H1 (cell line): ENCODE measurements at regions not wholly inside any gene's neighbourhood (a gene's known extent, or its start where the extent isn't known, plus 50 kb on each side); places are given as distances from the start of the nearest gene placed in this dataset.

ENCODE experiments used
- CTCF ChIA-PET: fragments of 300-600 bp; sonication (Branson Sonifier 250); formaldehyde crosslinking; loops from one replicate; lab custom pipeline; 2021; ENCODE audit not compliant: partially characterized antibody; lab: Charles Lee
- POLR2A ChIA-PET: fragments of 300-600 bp; sonication (Branson Sonifier 250); formaldehyde crosslinking; loops from one replicate; lab custom pipeline; 2021; ENCODE audit warnings: inconsistent platforms; ENCODE audit not compliant: partially characterized antibody; lab: Charles Lee
- DNase-seq, 2 experiments: peaks; one replicate each; pipeline versions ENCODE4 v3.0.0 to v3.0.0-alpha.2; 2010 to 2022; ENCODE audit warnings: low spot score in 2 of 2, low read depth in 1 of 2, mixed read lengths in 1 of 2
- FAIRE-seq: peaks from 2 replicates; lab custom pipeline; 2011; peaks lifted over from hg19 to GRCh38; lab: Jason Lieb, UNC
- H2AFZ ChIP-seq: 2 replicates; pipeline ENCODE4 v1.8.1; 2012; ENCODE audit warnings: low read length, inconsistent platforms
- H2AK5ac ChIP-seq: 2 replicates; pipeline ENCODE4 v1.6.1; 2013; ENCODE audit warnings: low read depth, low read length
- H2BK120ac ChIP-seq: replicated peaks from 2 replicates; pipeline ENCODE3; 2013; ENCODE audit warnings: low read depth, low read length, inconsistent platforms
- H2BK12ac ChIP-seq: 2 replicates; pipeline ENCODE4 v1.6.1; 2013; ENCODE audit warnings: low read depth, low read length
- H2BK15ac ChIP-seq: 2 replicates; pipeline ENCODE4 v1.6.1; 2013; ENCODE audit warnings: low read length
- H2BK20ac ChIP-seq: 2 replicates; pipeline ENCODE4 v1.6.1; 2013; ENCODE audit warnings: low read length
- H2BK5ac ChIP-seq: 2 replicates; pipeline ENCODE4 v1.6.1; 2013; ENCODE audit warnings: low read depth, low read length
- H3K14ac ChIP-seq: 2 replicates; pipeline ENCODE4 v1.6.1; 2013; ENCODE audit warnings: inconsistent platforms; ENCODE audit not compliant: insufficient read length
- H3K18ac ChIP-seq: 2 replicates; pipeline ENCODE4 v1.6.1; 2013; ENCODE audit warnings: low read length; ENCODE audit errors: extremely low read depth
- H3K23ac ChIP-seq: 2 replicates; pipeline ENCODE4 v1.6.1; 2013; ENCODE audit warnings: inconsistent platforms; ENCODE audit not compliant: insufficient read length
- H3K23me2 ChIP-seq: 2 replicates; pipeline ENCODE4 v1.6.1; 2013; ENCODE audit warnings: low read depth, low read length
- H3K27ac ChIP-seq: 2 replicates; pipeline ENCODE4 v1.6.1; 2011; ENCODE audit warnings: low read depth, low read length, inconsistent platforms
- H3K27me3 ChIP-seq, 4 experiments: replicated peaks in 1 of 4; 1 replicate in 1 of 4; 2 replicates in 3 of 4; pipeline versions ENCODE4 v1.6.1 to v1.8.1; 2011 to 2013; ENCODE audit warnings: low read length in 3 of 4, mild to moderate bottlenecking in 3 of 4, inconsistent platforms in 2 of 4, mixed read lengths in 2 of 4, moderate library complexity in 1 of 4; ENCODE audit not compliant: control insufficient read depth in 3 of 4, insufficient read depth in 3 of 4; ENCODE audit errors: extremely low read depth in 1 of 4
- H3K36me3 ChIP-seq, 4 experiments: 2 replicates each; pipeline versions ENCODE4 v1.6.1 to v1.8.1; 2011 to 2013; ENCODE audit warnings: mild to moderate bottlenecking in 4 of 4, low read length in 3 of 4, moderate library complexity in 2 of 4, control low read depth in 1 of 4, inconsistent platforms in 1 of 4; ENCODE audit not compliant: insufficient read depth in 4 of 4, control insufficient read depth in 2 of 4
- H3K4ac ChIP-seq: replicated peaks from 2 replicates; pipeline ENCODE3; 2013; ENCODE audit warnings: low read length, low read depth, mixed read lengths, inconsistent platforms; ENCODE audit not compliant: insufficient read length
- H3K4me1 ChIP-seq, 4 experiments: replicated peaks in 1 of 4; 1 replicate in 1 of 4; 2 replicates in 3 of 4; pipeline versions ENCODE4 v1.6.1 to v1.8.1; 2011 to 2013; ENCODE audit warnings: low read length in 3 of 4, inconsistent platforms in 2 of 4, mixed read lengths in 1 of 4; ENCODE audit not compliant: insufficient read depth in 4 of 4, control insufficient read depth in 3 of 4
- H3K4me2 ChIP-seq, 2 experiments: 2 replicates each; pipeline versions ENCODE4 v1.6.1 to v1.8.1; 2011 to 2013; ENCODE audit warnings: low read depth in 2 of 2, low read length in 2 of 2, control low read depth in 1 of 2, inconsistent platforms in 1 of 2, mild to moderate bottlenecking in 1 of 2; ENCODE audit not compliant: insufficient read depth in 1 of 2
- H3K4me3 ChIP-seq, 4 experiments: fragments of 200-600, 300-600 bp in 1 of 4; sonication (generic), shearing (Covaris generic), sonication (Bioruptor Twin) in 1 of 4; 2 replicates each; pipeline versions ENCODE4 v1.5.1 to v1.8.1; 2011 to 2016; ENCODE audit warnings: low read length in 4 of 4, low read depth in 3 of 4, control low read depth in 2 of 4, inconsistent platforms in 2 of 4, mild to moderate bottlenecking in 2 of 4, mixed read lengths in 1 of 4, moderate library complexity in 1 of 4; ENCODE audit not compliant: insufficient read depth in 2 of 4; ENCODE audit errors: extremely low read depth in 1 of 4
- H3K56ac ChIP-seq: replicated peaks from 2 replicates; pipeline ENCODE3; 2013; ENCODE audit warnings: low read depth, mild to moderate bottlenecking, mixed read lengths, low read length, inconsistent platforms; ENCODE audit not compliant: insufficient read length
- H3K79me1 ChIP-seq: 2 replicates; pipeline ENCODE4 v1.6.1; 2013; ENCODE audit warnings: low read depth, low read length, control low read depth
- H3K79me2 ChIP-seq, 2 experiments: 2 replicates each; pipeline versions ENCODE4 v1.6.1 to v1.8.1; 2012 to 2013; ENCODE audit warnings: low read length in 2 of 2, mild to moderate bottlenecking in 2 of 2, inconsistent platforms in 1 of 2; ENCODE audit not compliant: insufficient read depth in 2 of 2, control insufficient read depth in 1 of 2
- H3K9ac ChIP-seq, 4 experiments: replicated peaks in 1 of 4; 1 replicate in 1 of 4; 2 replicates in 3 of 4; pipeline versions ENCODE4 v1.6.1 to v1.8.1; 2011 to 2013; ENCODE audit warnings: low read depth in 3 of 4, low read length in 3 of 4, control low read depth in 2 of 4, mild to moderate bottlenecking in 2 of 4, moderate library complexity in 2 of 4, inconsistent platforms in 1 of 4; ENCODE audit errors: extremely low read depth in 1 of 4
- H3K9me3 ChIP-seq, 2 experiments: 2 replicates each; pipeline versions ENCODE4 v1.6.1 to v1.8.1; 2012 to 2013; ENCODE audit warnings: mild to moderate bottlenecking in 2 of 2, moderate library complexity in 2 of 2, control low read depth in 1 of 2, inconsistent platforms in 1 of 2, low read depth in 1 of 2, low read length in 1 of 2, mixed read lengths in 1 of 2; ENCODE audit not compliant: insufficient read depth in 2 of 2
- H4K20me1 ChIP-seq, 2 experiments: replicated peaks in 1 of 2; 2 replicates each; pipeline versions ENCODE3 to v1.8.1; 2011 to 2013; ENCODE audit warnings: inconsistent platforms in 2 of 2, low read length in 2 of 2, mild to moderate bottlenecking in 1 of 2; ENCODE audit not compliant: insufficient read depth in 2 of 2, control insufficient read depth in 1 of 2
- H4K5ac ChIP-seq: 2 replicates; pipeline ENCODE4 v1.6.1; 2013; ENCODE audit warnings: low read length, low read depth, mixed read lengths, inconsistent platforms; ENCODE audit not compliant: insufficient read length
- H4K8ac ChIP-seq: 2 replicates; pipeline ENCODE4 v1.8.0; 2013; ENCODE audit warnings: mild to moderate bottlenecking, moderate library complexity, low read length, inconsistent platforms; ENCODE audit not compliant: insufficient read depth; ENCODE audit errors: extremely low read depth
- H4K91ac ChIP-seq: replicated peaks from 2 replicates; pipeline ENCODE3; 2013; ENCODE audit warnings: low read length, mixed read lengths, inconsistent platforms; ENCODE audit not compliant: insufficient read length
- ASH2L ChIP-seq: fragments of 200-600, 300-600 bp; sonication (generic); IDR thresholded peaks from one replicate; pipeline ENCODE4 v1.7.1; 2017; ENCODE audit warnings: low read length
- BACH1 ChIP-seq: IDR thresholded peaks from 2 replicates; pipeline ENCODE4 v1.6.1; 2012; ENCODE audit warnings: low read length, improper control_type of control experiment
- CTCF ChIP-seq, 3 experiments: IDR thresholded peaks; 1 replicate in 2 of 3; 2 replicates in 1 of 3; pipeline versions ENCODE4 v1.5.1 to v1.6.1; 2011; ENCODE audit warnings: low read length in 3 of 3, mild to moderate bottlenecking in 3 of 3, inconsistent platforms in 2 of 3, low read depth in 1 of 3, moderate library complexity in 1 of 3; ENCODE audit not compliant: insufficient read depth in 1 of 3; ENCODE audit errors: control extremely low read depth in 1 of 3
- HDAC6 ChIP-seq: IDR thresholded peaks from one replicate; pipeline ENCODE4 v1.7.1; 2012; ENCODE audit warnings: low read depth, mild to moderate bottlenecking, inconsistent platforms, low read length, moderate library complexity
- JUN ChIP-seq: IDR thresholded peaks from 2 replicates; pipeline ENCODE4 v1.6.1; 2011; ENCODE audit warnings: low read depth, mild to moderate bottlenecking, improper control_type of control experiment, low read length
- JUND ChIP-seq: IDR thresholded peaks from 2 replicates; pipeline ENCODE4 v1.6.1; 2011; ENCODE audit warnings: mild to moderate bottlenecking, improper control_type of control experiment, low read length
- KDM4A ChIP-seq: IDR thresholded peaks from one replicate; pipeline ENCODE4 v1.7.1; 2012; ENCODE audit warnings: low read depth, mild to moderate bottlenecking, moderate library complexity, low read length, inconsistent platforms; ENCODE audit not compliant: severe bottlenecking
- MAFK ChIP-seq: IDR thresholded peaks from 2 replicates; pipeline ENCODE4 v1.6.1; 2012; ENCODE audit warnings: low read depth, mild to moderate bottlenecking, improper control_type of control experiment, low read length
- POLR2AphosphoS5 ChIP-seq: IDR thresholded peaks from 2 replicates; pipeline ENCODE4 v1.6.1; 2011; ENCODE audit warnings: low read depth, low read length
- SIX5 ChIP-seq: IDR thresholded peaks from 2 replicates; pipeline ENCODE4 v1.6.1; 2011; ENCODE audit warnings: mild to moderate bottlenecking, low read depth, low read length
- TAF1 ChIP-seq: IDR thresholded peaks from 2 replicates; pipeline ENCODE4 v1.6.1; 2011; ENCODE audit warnings: mild to moderate bottlenecking, low read depth, low read length
- TBP ChIP-seq: IDR thresholded peaks from 2 replicates; pipeline ENCODE4 v1.6.1; 2011; ENCODE audit warnings: low read depth, low read length, improper control_type of control experiment
- TCF12 ChIP-seq: IDR thresholded peaks from 2 replicates; pipeline ENCODE4 v1.6.1; 2011; ENCODE audit warnings: low read depth, mild to moderate bottlenecking, low read length

- no peak for TF ChIP-seq MAFK
These were observed 138.0 kb downstream of the GJA1 start (continued) for GRCh38 chr6:121573481-121573880.

- Histone ChIP-seq H3K18ac (no peak overlapping the region), H3K4ac (no peak overlapping the region), H3K4me2 (no peak overlapping the region), H3K4me1 (peaks cover 0 to 2% (median 0%) of the 10 kb centered on the region in 4 experiments; a peak in 1 of 7 replicates), H3K14ac (no peak overlapping the region), H3K36me3 (no peaks in the 10 kb centered on the region), H3K9me3 (peaks cover 0 to 2% of the 10 kb centered on the region in 2 experiments; a peak in 1 of 4 replicates), H2BK15ac (no peak overlapping the region), H4K20me1 (no peaks in the 10 kb centered on the region), H3K4me3 (no peak overlapping the region), H4K8ac (no peak overlapping the region), H3K23me2 (no peaks in the 10 kb centered on the region), H4K5ac (no peak overlapping the region), H3K79me1 (no peaks in the 10 kb centered on the region), H3K79me2 (no peaks in the 10 kb centered on the region), H2AK5ac (no peak overlapping the region), H3K27ac (no peak overlapping the region), H2BK12ac (no peak overlapping the region), H2BK20ac (no peak overlapping the region), H4K91ac (no peak overlapping the region), H3K56ac (no peak overlapping the region), H2BK5ac (no peak overlapping the region), H2AFZ (no peak overlapping the region), H3K9ac (no peak overlapping the region), H3K23ac (no peak overlapping the region), H3K27me3 (no peaks in the 10 kb centered on the region), H2BK120ac (no peak overlapping the region)
- DNase-seq (no peak), FAIRE-seq (no peak)
- ChIA-PET POLR2A (no interaction called here), CTCF (interaction anchor here (0.7 to 0.8 kb wide), 2 partner anchors 224 to 272 kb away, joined by 3 to 4 read pairs; no protein-coding TSS in a partner anchor)
- TF ChIP-seq POLR2AphosphoS5: no peak
- TF ChIP-seq SIX5: no peak
- no peak for TF ChIP-seq HDAC6
- TF ChIP-seq JUND: no peak
- TF ChIP-seq ASH2L: no peak
- TF ChIP-seq TCF12: no peak
- no peak for TF ChIP-seq TAF1
- TF ChIP-seq TBP: no peak
- TF ChIP-seq BACH1: no peak
- no peak for TF ChIP-seq CTCF (IDR thresholded peaks at IDR 0.05; ENCODE audit: control extremely low read depth in 1 of 3, insufficient read depth in 1 of 3, low read depth in 1 of 3, low read length in 3 of 3)
- TF ChIP-seq KDM4A: no peak
- TF ChIP-seq JUN: no peak
These were observed 142.8 kb downstream of the GJA1 start for GRCh38 chr6:121578216-121578615.
